GM23338 (cell line): ENCODE measurements at regions not wholly inside any gene's neighbourhood (a gene's known extent, or its start where the extent isn't known, plus 50 kb on each side); places are given as distances from the start of the nearest gene placed in this dataset.
"Not testable (repeated sequence)": the region's sequence is repeated elsewhere in the genome, so short reads cannot be mapped to it uniquely, and the experiment has no call there.

Experiments
- ATAC-seq: fragments of 200-7000 bp; cut with Tn5 transposase; 3 replicates; pipeline ENCODE4 v1.9.1; 2020
- DNase-seq: peaks from one replicate; pipeline ENCODE4 v3.0.0-alpha.2; 2015; ENCODE audit warnings: low spot score
- H2AFZ ChIP-seq: fragments of 200-600 bp; sonication (generic); 2 replicates; pipeline ENCODE4 v1.8.0; 2016; ENCODE audit warnings: antibody characterized with exemption, mild to moderate bottlenecking, moderate library complexity
- H3F3A ChIP-seq: fragments of 200-600 bp; sonication (generic); replicated peaks from 2 replicates; pipeline ENCODE4 v1.8.0; 2017; ENCODE audit warnings: antibody characterized with exemption, mixed run types, low read depth
- H3K27ac ChIP-seq: fragments of 200-600 bp; sonication (generic); 2 replicates; pipeline ENCODE4 v1.6.1; 2016; ENCODE audit warnings: low read depth
- H3K27me3 ChIP-seq: fragments of 200-600 bp; sonication (generic); 2 replicates; pipeline ENCODE4 v1.8.0; 2016; ENCODE audit warnings: mild to moderate bottlenecking, mixed run types, moderate library complexity; ENCODE audit not compliant: insufficient read depth
- H3K36me3 ChIP-seq: fragments of 200-600 bp; sonication (generic); 2 replicates; pipeline ENCODE4 v1.8.0; 2016; ENCODE audit warnings: mild to moderate bottlenecking; ENCODE audit not compliant: insufficient read depth
- H3K4me1 ChIP-seq: fragments of 200-600 bp; sonication (generic); 2 replicates; pipeline ENCODE4 v1.8.0; 2016; ENCODE audit warnings: mild to moderate bottlenecking, moderate library complexity; ENCODE audit not compliant: insufficient read depth
- H3K4me2 ChIP-seq: fragments of 200-600 bp; sonication (generic); 2 replicates; pipeline ENCODE4 v1.7.1; 2017; ENCODE audit warnings: mixed run types
- H3K4me3 ChIP-seq: fragments of 200-600 bp; sonication (generic); 2 replicates; pipeline ENCODE4 v1.6.1; 2016; ENCODE audit warnings: mixed run types
- H3K79me2 ChIP-seq: fragments of 200-600 bp; sonication (generic); replicated peaks from 2 replicates; pipeline ENCODE4 v1.8.0; 2017; ENCODE audit warnings: mild to moderate bottlenecking; ENCODE audit not compliant: insufficient read depth
- H3K9me2 ChIP-seq: fragments of 200-600 bp; sonication (generic); 2 replicates; pipeline ENCODE4 v1.8.0; 2017; ENCODE audit not compliant: insufficient read depth
- H4K20me1 ChIP-seq: fragments of 200-600 bp; sonication (generic); replicated peaks from 2 replicates; pipeline ENCODE4 v1.8.0; 2017; ENCODE audit warnings: mild to moderate bottlenecking; ENCODE audit not compliant: insufficient read depth
- H3K27ac Mint-ChIP-seq: 2 replicates; pipeline ENCODE4 v1.8.0; 2020; ENCODE audit warnings: inconsistent platforms, mild to moderate bottlenecking, moderate library complexity, mixed read lengths
- H3K27me3 Mint-ChIP-seq: 3 replicates; pipeline ENCODE4 v1.8.0; 2022; ENCODE audit warnings: low read depth, mild to moderate bottlenecking, moderate library complexity, mixed read lengths, inconsistent platforms; ENCODE audit not compliant: insufficient read depth, poor library complexity
- H3K36me3 Mint-ChIP-seq: 3 replicates; pipeline ENCODE4 v1.8.0; 2021; ENCODE audit warnings: low read depth, mild to moderate bottlenecking, inconsistent platforms, moderate library complexity, mixed read lengths
- H3K4me1 Mint-ChIP-seq: 3 replicates; pipeline ENCODE4 v1.8.0; 2020; ENCODE audit warnings: mild to moderate bottlenecking, inconsistent platforms, mixed read lengths
- H3K4me3 Mint-ChIP-seq: 3 replicates; pipeline ENCODE4 v1.8.0; 2021; ENCODE audit warnings: moderate library complexity, mild to moderate bottlenecking, inconsistent platforms, mixed read lengths
- H3K9me3 Mint-ChIP-seq: 3 replicates; pipeline ENCODE4 v1.8.0; 2020; ENCODE audit warnings: moderate library complexity, mild to moderate bottlenecking, inconsistent platforms, mixed read lengths
- CREB1 ChIP-seq: fragments of 250-450 bp; sonication (Bioruptor Pico); IDR thresholded peaks from 2 replicates; pipeline ENCODE4 v1.5.0; 2020; ENCODE audit warnings: low read depth, mild to moderate bottlenecking, moderate library complexity
- CTCF ChIP-seq, 2 experiments: fragments of 200-600 bp in 1 of 2; sonication (generic) in 1 of 2; conservative IDR thresholded peaks; 2 replicates each; pipeline versions ENCODE4 v1.5.1 to v1.6.1; 2016 to 2017; ENCODE audit warnings: antibody characterized with exemption in 2 of 2, low read depth in 2 of 2, mild to moderate bottlenecking in 2 of 2, moderate library complexity in 1 of 2
- EZH2 ChIP-seq: fragments of 200-600 bp; sonication (generic); IDR thresholded peaks from one replicate; pipeline ENCODE4 v1.8.0; 2017; ENCODE audit warnings: antibody characterized with exemption, mild to moderate bottlenecking, low read depth; ENCODE audit not compliant: unreplicated experiment
- NANOG ChIP-seq: IDR thresholded peaks from 2 replicates; pipeline ENCODE4 v1.6.1; 2016; ENCODE audit warnings: antibody characterized with exemption, borderline replicate concordance
- ZNF114 ChIP-seq: fragments of 250-450 bp; sonication (Bioruptor Pico); IDR thresholded peaks from 2 replicates; pipeline ENCODE4 v1.5.0; 2020; ENCODE audit warnings: mild to moderate bottlenecking, moderate library complexity
- ZNF462 ChIP-seq: fragments of 250-450 bp; sonication (Bioruptor Pico); IDR thresholded peaks from 2 replicates; pipeline ENCODE4 v1.5.0; 2020; ENCODE audit warnings: mild to moderate bottlenecking, moderate library complexity

GRCh38 chr2:193142467-193142866 lies 947.7 kb upstream of the TMEFF2 start:
- not testable (repeated sequence) for H3K9me3 Mint-ChIP-seq, H3K36me3 ChIP-seq, H3K27me3 Mint-ChIP-seq, H3F3A ChIP-seq, H3K27ac ChIP-seq, H3K27ac Mint-ChIP-seq, H3K4me3 Mint-ChIP-seq, H3K9me2 ChIP-seq, H3K4me2 ChIP-seq, H3K4me1 ChIP-seq, H3K4me3 ChIP-seq, H3K27me3 ChIP-seq, ATAC-seq, H3K79me2 ChIP-seq, H2AFZ ChIP-seq, H4K20me1 ChIP-seq
- DNase-seq: peak; percentile 49
- TF ChIP-seq NANOG: peak; percentile 57; the same call in 1 of the 2 replicates
- H3K4me1 Mint-ChIP-seq: peaks cover 15% of the 10 kb centered on the region
- peaks cover 11% of the 10 kb centered on the region; the same call in 2 of the 3 replicates for H3K36me3 Mint-ChIP-seq

- DNase-seq (no peak), ATAC-seq (no peak)
- no peaks in the 10 kb centered on the region for H4K20me1 ChIP-seq
- H3K27me3 Mint-ChIP-seq: peaks cover 2% of the 10 kb centered on the region
- no peaks in the 10 kb centered on the region for H3K36me3 ChIP-seq
- H3K27ac Mint-ChIP-seq: no peak overlapping the region
- no peak overlapping the region for H2AFZ ChIP-seq
- H3K4me3 ChIP-seq: no peak overlapping the region
- no peak overlapping the region for H3K27ac ChIP-seq
- H3K4me3 Mint-ChIP-seq: no peak overlapping the region
- H3K9me2 ChIP-seq: no peaks in the 10 kb centered on the region
- H3K4me2 ChIP-seq: no peak overlapping the region
- no peaks in the 10 kb centered on the region for H3K79me2 ChIP-seq
- no peaks in the 10 kb centered on the region for H3K27me3 ChIP-seq
- H3K4me1 Mint-ChIP-seq: peaks cover 15% of the 10 kb centered on the region
- peaks cover 10% of the 10 kb centered on the region for H3K4me1 ChIP-seq
- peaks cover 6% of the 10 kb centered on the region; the same call in 1 of the 3 replicates for H3K9me3 Mint-ChIP-seq
- peaks cover 11% of the 10 kb centered on the region; the same call in 2 of the 3 replicates for H3K36me3 Mint-ChIP-seq
- no peaks in the 10 kb centered on the region for H3F3A ChIP-seq
- TF ChIP-seq ZNF114 (CRISPR knock-in tag): no peak
- no peak for TF ChIP-seq NANOG
- TF ChIP-seq CTCF (conservative IDR thresholded peaks at IDR 0.05; ENCODE audit: low read depth in 2 of 2): no peak
- no peak for TF ChIP-seq CREB1 (CRISPR knock-in tag)
- no peak for TF ChIP-seq EZH2
- no peak for TF ChIP-seq ZNF462 (CRISPR knock-in tag)
These were observed 947.3 kb upstream of the TMEFF2 start for GRCh38 chr2:193141998-193142397.

GRCh38 chr2:193140895-193141294 lies 946.2 kb upstream of the TMEFF2 start:
- not testable (repeated sequence) for H4K20me1 ChIP-seq, H3K36me3 ChIP-seq, ATAC-seq, H3K4me3 Mint-ChIP-seq, H3K4me2 ChIP-seq, DNase-seq, H3F3A ChIP-seq, H3K27me3 Mint-ChIP-seq, H3K9me2 ChIP-seq, H3K4me1 ChIP-seq, H3K79me2 ChIP-seq, H3K4me3 ChIP-seq, H3K27me3 ChIP-seq, H3K9me3 Mint-ChIP-seq, H3K27ac ChIP-seq, H2AFZ ChIP-seq, H3K27ac Mint-ChIP-seq
- Mint-ChIP-seq H3K4me1 (peaks cover 15% of the 10 kb centered on the region), H3K36me3 (peaks cover 11% of the 10 kb centered on the region; the same call in 2 of the 3 replicates)
